A673 (cell line): ENCODE measurements at regions not wholly inside any gene's neighbourhood (a gene's known extent, or its start where the extent isn't known, plus 50 kb on each side); places are given as distances from the start of the nearest gene placed in this dataset.

ENCODE experiments used
- BruUV-seq: library from RNA; stranded (reverse); fragments of 400-500 nt; replicated peaks from 2 replicates; lab custom pipeline; 2021; lab: Mats Ljungman, UMichigan
- CTCF ChIA-PET: fragments of 300-600 bp; sonication (Branson Sonifier 250); formaldehyde crosslinking; loops from one replicate; lab custom pipeline; 2022; ENCODE audit warnings: antibody characterized with exemption; lab: Charles Lee
- POLR2A ChIA-PET: fragments of 300-600 bp; sonication (Branson Sonifier 250); formaldehyde crosslinking; loops from one replicate; lab custom pipeline; 2022; ENCODE audit warnings: antibody characterized with exemption; ENCODE audit not compliant: low non-redundant PET; lab: Charles Lee
- DNase-seq: peaks from one replicate; pipeline ENCODE4 v3.0.0-alpha.2; 2015; ENCODE audit warnings: low spot score
- H3K27ac ChIP-seq: fragments of 200-600 bp; sonication (generic); 2 replicates; pipeline ENCODE4 v1.5.1; 2016; ENCODE audit warnings: mixed run types, low read depth, mild to moderate bottlenecking, mixed read lengths, antibody characterized with exemption, low read length; ENCODE audit not compliant: poor library complexity, severe bottlenecking
- H3K27me3 ChIP-seq: fragments of 200-600 bp; sonication (generic); replicated peaks from 2 replicates; pipeline ENCODE4 v1.6.1; 2017; ENCODE audit warnings: mixed run types, low read depth, mild to moderate bottlenecking, mixed read lengths, antibody characterized with exemption, low read length; ENCODE audit not compliant: insufficient read depth, poor library complexity
- H3K36me3 ChIP-seq: fragments of 200-600 bp; sonication (generic); 2 replicates; pipeline ENCODE4 v1.6.1; 2016; ENCODE audit warnings: mixed run types, mild to moderate bottlenecking, mixed read lengths, antibody characterized with exemption, low read length; ENCODE audit not compliant: insufficient read depth, poor library complexity, severe bottlenecking
- H3K4me1 ChIP-seq: fragments of 200-600 bp; sonication (generic); 2 replicates; pipeline ENCODE4 v1.6.1; 2017; ENCODE audit warnings: mixed run types, mild to moderate bottlenecking, mixed read lengths, antibody characterized with exemption, low read length; ENCODE audit not compliant: insufficient read depth, poor library complexity, severe bottlenecking
- H3K4me3 ChIP-seq: fragments of 200-600 bp; sonication (generic); 2 replicates; pipeline ENCODE4 v1.5.1; 2016; ENCODE audit warnings: low read depth, mixed run types, mild to moderate bottlenecking, mixed read lengths, low read length; ENCODE audit not compliant: poor library complexity, severe bottlenecking
- H3K9me3 ChIP-seq: fragments of 200-600 bp; sonication (generic); 2 replicates; pipeline ENCODE4 v1.6.1; 2016; ENCODE audit warnings: mixed run types, low read depth, mild to moderate bottlenecking, mixed read lengths, antibody characterized with exemption, low read length; ENCODE audit not compliant: poor library complexity, severe bottlenecking
- CTCF ChIP-seq: fragments of 300-800, 200-600 bp; sonication (generic); conservative IDR thresholded peaks from 2 replicates; pipeline ENCODE4 v1.5.1; 2017; ENCODE audit warnings: low read depth, mild to moderate bottlenecking, antibody characterized with exemption, low read length, moderate library complexity, mixed read lengths
- EZH2 ChIP-seq: fragments of 200-600 bp; sonication (generic); IDR thresholded peaks from 2 replicates; pipeline ENCODE4 v1.6.1; 2017; ENCODE audit warnings: borderline replicate concordance, low read depth, mild to moderate bottlenecking, mixed read lengths, antibody characterized with exemption, low read length; ENCODE audit not compliant: poor library complexity, severe bottlenecking
- intact Hi-C: fragments of 100-400 bp; cut with micrococcal nuclease; formaldehyde crosslinking; loops from one replicate; pipeline ENCODE4 v1.10.0; 2022; ENCODE audit not compliant: unreplicated experiment

- ChIA-PET CTCF (no interaction called here), POLR2A (no interaction called here)
- Histone ChIP-seq H3K36me3 (no peaks in the 10 kb centered on the region), H3K4me1 (peaks cover 25% of the 10 kb centered on the region), H3K27ac (no peak overlapping the region), H3K9me3 (no peaks in the 10 kb centered on the region), H3K4me3 (no peak overlapping the region), H3K27me3 (no peaks in the 10 kb centered on the region)
- TF ChIP-seq CTCF (no peak), EZH2 (no peak)
- intact Hi-C loops: no loop called here
- DNase-seq: no peak
- no TSS peak for BruUV-seq
These were observed 126.7 kb upstream of the MYCN start for GRCh38 chr2:15813481-15814266.

GRCh38 chr2:15814403-15814802 lies 125.9 kb upstream of the MYCN start:
- Histone ChIP-seq H3K27me3 (no peaks in the 10 kb centered on the region), H3K36me3 (no peaks in the 10 kb centered on the region), H3K9me3 (no peaks in the 10 kb centered on the region), H3K27ac (no peak overlapping the region), H3K4me1 (peaks cover 18% of the 10 kb centered on the region), H3K4me3 (no peak overlapping the region)
- CTCF ChIA-PET: no interaction called here
- POLR2A ChIA-PET: no interaction called here
- DNase-seq: no peak
- intact Hi-C loops: no loop called here
- TF ChIP-seq CTCF (no peak), EZH2 (no peak)
- BruUV-seq: no TSS peak

- TF ChIP-seq CTCF (no peak), EZH2 (no peak)
- no peak for DNase-seq
- no TSS peak for BruUV-seq
- Histone ChIP-seq H3K27me3 (no peaks in the 10 kb centered on the region), H3K4me1 (peaks cover 12% of the 10 kb centered on the region), H3K4me3 (no peak overlapping the region), H3K27ac (no peak overlapping the region), H3K9me3 (no peaks in the 10 kb centered on the region), H3K36me3 (no peaks in the 10 kb centered on the region)
- ChIA-PET POLR2A (no interaction called here), CTCF (no interaction called here)
- intact Hi-C loops: no loop called here
These were observed 125.4 kb upstream of the MYCN start for GRCh38 chr2:15814946-15815345.
